Loucy (cell line): ENCODE measurements at regions not wholly inside any gene's neighbourhood (a gene's known extent, or its start where the extent isn't known, plus 50 kb on each side); places are given as distances from the start of the nearest gene placed in this dataset.

Source experiments
- H2AFZ ChIP-seq: fragments of 200-600 bp; sonication (generic); 2 replicates; pipeline ENCODE4 v1.6.0; 2016; ENCODE audit warnings: antibody characterized with exemption, mild to moderate bottlenecking, low read length, moderate library complexity
- H3F3A ChIP-seq: fragments of 200-600 bp; 2 replicates; pipeline ENCODE4 v1.6.0; 2016; ENCODE audit warnings: antibody characterized with exemption, low read depth, mild to moderate bottlenecking
- H3K27me3 ChIP-seq: fragments of 200-600 bp; sonication (generic); 2 replicates; pipeline ENCODE4 v1.6.1; 2014; ENCODE audit warnings: low read length, mild to moderate bottlenecking; ENCODE audit not compliant: insufficient read depth, poor library complexity, severe bottlenecking
- H3K36me3 ChIP-seq: fragments of 200-600 bp; sonication (generic); 2 replicates; pipeline ENCODE4 v1.6.1; 2016; ENCODE audit warnings: low read length; ENCODE audit not compliant: insufficient read depth
- H3K4me1 ChIP-seq: fragments of 200-600 bp; sonication (generic); 2 replicates; pipeline ENCODE4 v1.5.1; 2014; ENCODE audit warnings: low read length, mild to moderate bottlenecking; ENCODE audit not compliant: insufficient read depth, poor library complexity, severe bottlenecking
- H3K4me2 ChIP-seq: fragments of 200-600 bp; sonication (generic); 2 replicates; pipeline ENCODE4 v1.6.0; 2014; ENCODE audit warnings: antibody characterized with exemption, low read length, low read depth, mild to moderate bottlenecking; ENCODE audit not compliant: poor library complexity, severe bottlenecking
- H3K4me3 ChIP-seq: fragments of 200-600 bp; sonication (generic); 2 replicates; pipeline ENCODE4 v1.5.1; 2014; ENCODE audit warnings: low read length, mild to moderate bottlenecking, mixed read lengths; ENCODE audit not compliant: poor library complexity, severe bottlenecking
- H3K79me2 ChIP-seq: fragments of 200-600 bp; sonication (generic); 2 replicates; pipeline ENCODE4 v1.6.1; 2014; ENCODE audit warnings: low read length; ENCODE audit not compliant: insufficient read depth
- H3K9ac ChIP-seq: fragments of 200-600 bp; sonication (generic); 2 replicates; pipeline ENCODE4 v1.6.0; 2014; ENCODE audit warnings: mild to moderate bottlenecking, low read depth, low read length, moderate library complexity; ENCODE audit not compliant: poor library complexity, severe bottlenecking
- H3K9me2 ChIP-seq: fragments of 200-600 bp; sonication (generic); replicated peaks from 2 replicates; pipeline ENCODE4 v1.6.1; 2016; ENCODE audit warnings: low read depth, low read length, mixed read lengths
- H3K9me3 ChIP-seq: fragments of 200-600 bp; sonication (generic); 2 replicates; pipeline ENCODE4 v1.6.1; 2014; ENCODE audit warnings: mild to moderate bottlenecking, antibody characterized with exemption, low read length, low read depth; ENCODE audit not compliant: insufficient read depth
- H4K20me1 ChIP-seq: fragments of 200-600 bp; sonication (generic); 2 replicates; pipeline ENCODE4 v1.6.0; 2014; ENCODE audit warnings: antibody characterized with exemption, low read length, mild to moderate bottlenecking; ENCODE audit not compliant: insufficient read depth, poor library complexity, severe bottlenecking
- EZH2phosphoT487 ChIP-seq: fragments of 200-600 bp; IDR thresholded peaks from 2 replicates; pipeline ENCODE4 v1.6.1; 2018; ENCODE audit warnings: antibody characterized with exemption, mild to moderate bottlenecking, moderate library complexity, borderline replicate concordance
- TF ChIP-seq, protein P1 (sequence below): fragments of 200-600 bp; sonication (generic); conservative IDR thresholded peaks from 2 replicates; pipeline ENCODE4 v1.5.1; 2014; ENCODE audit warnings: mild to moderate bottlenecking, antibody characterized with exemption, low read length

DNA sequence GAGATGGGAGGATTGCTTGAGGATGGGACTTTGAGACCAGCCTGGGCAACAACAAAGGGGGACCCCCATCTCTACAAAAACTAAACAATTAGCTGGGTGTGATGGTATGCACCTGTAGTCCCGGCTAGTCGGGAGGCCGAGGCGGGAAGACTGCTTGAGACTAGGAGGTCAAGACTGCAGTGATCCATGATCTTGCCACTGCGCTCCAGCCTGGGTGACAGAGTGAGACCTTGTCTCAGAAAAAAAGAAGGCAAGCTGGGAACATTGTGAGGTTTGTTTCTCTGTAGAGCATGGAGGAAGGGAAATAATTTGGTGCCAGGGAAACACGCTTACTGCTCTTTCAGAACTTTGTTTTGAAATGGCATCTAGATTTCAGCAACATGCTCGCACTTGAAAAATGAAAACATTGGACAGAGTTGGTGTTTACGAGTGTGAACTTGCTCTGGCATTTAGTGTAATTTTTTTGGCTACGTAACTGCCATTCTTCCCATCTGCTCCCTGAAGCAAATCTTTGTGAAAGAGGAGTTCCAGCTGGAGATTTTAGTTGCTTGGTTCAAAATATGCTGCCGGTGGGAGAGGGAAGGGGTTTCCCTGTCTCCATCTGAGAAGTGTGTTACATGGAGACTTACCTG lies 125.6 kb upstream of the DLX2 start:
- H4K20me1 ChIP-seq: no peaks in the 10 kb centered on the region
- H2AFZ ChIP-seq: no peak overlapping the region
- H3K79me2 ChIP-seq: no peaks in the 10 kb centered on the region
- peaks cover 37% of the 10 kb centered on the region for H3K4me1 ChIP-seq
- TF ChIP-seq, protein P1, sequence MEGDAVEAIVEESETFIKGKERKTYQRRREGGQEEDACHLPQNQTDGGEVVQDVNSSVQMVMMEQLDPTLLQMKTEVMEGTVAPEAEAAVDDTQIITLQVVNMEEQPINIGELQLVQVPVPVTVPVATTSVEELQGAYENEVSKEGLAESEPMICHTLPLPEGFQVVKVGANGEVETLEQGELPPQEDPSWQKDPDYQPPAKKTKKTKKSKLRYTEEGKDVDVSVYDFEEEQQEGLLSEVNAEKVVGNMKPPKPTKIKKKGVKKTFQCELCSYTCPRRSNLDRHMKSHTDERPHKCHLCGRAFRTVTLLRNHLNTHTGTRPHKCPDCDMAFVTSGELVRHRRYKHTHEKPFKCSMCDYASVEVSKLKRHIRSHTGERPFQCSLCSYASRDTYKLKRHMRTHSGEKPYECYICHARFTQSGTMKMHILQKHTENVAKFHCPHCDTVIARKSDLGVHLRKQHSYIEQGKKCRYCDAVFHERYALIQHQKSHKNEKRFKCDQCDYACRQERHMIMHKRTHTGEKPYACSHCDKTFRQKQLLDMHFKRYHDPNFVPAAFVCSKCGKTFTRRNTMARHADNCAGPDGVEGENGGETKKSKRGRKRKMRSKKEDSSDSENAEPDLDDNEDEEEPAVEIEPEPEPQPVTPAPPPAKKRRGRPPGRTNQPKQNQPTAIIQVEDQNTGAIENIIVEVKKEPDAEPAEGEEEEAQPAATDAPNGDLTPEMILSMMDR: no peak
- TF ChIP-seq EZH2phosphoT487: no peak
- H3K9me3 ChIP-seq: no peaks in the 10 kb centered on the region
- H3K9me2 ChIP-seq: no peaks in the 10 kb centered on the region
- H3F3A ChIP-seq: no peaks in the 10 kb centered on the region
- H3K36me3 ChIP-seq: no peaks in the 10 kb centered on the region
- no peaks in the 10 kb centered on the region for H3K27me3 ChIP-seq
- no peak overlapping the region for H3K9ac ChIP-seq
- H3K4me2 ChIP-seq: peak overlapping the region; percentile 57
- no peak overlapping the region for H3K4me3 ChIP-seq

DNA sequence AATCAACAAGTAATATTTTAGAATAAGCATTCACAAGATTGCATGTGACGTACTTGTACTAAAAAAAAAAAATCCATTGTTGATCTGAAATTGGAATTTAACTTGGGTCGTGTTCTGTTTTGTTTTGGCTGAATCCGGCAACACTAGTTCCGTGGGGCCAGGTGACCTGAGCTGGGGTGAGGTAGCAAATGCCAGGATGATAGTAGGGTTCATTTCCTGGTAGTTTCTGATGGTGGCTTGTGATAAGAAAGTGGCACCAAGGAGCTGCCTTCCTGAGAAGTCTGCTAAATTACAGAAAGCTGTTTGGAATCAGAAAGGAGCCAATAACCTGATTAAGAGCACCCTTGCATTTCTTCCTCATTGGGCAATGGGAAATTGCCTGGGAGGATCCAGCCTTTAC lies 126.4 kb upstream of the DLX2 start:
- Histone ChIP-seq H3K4me1 (peaks cover 37% of the 10 kb centered on the region), H3F3A (no peaks in the 10 kb centered on the region), H3K9me2 (no peaks in the 10 kb centered on the region), H3K9ac (no peak overlapping the region), H4K20me1 (no peaks in the 10 kb centered on the region), H3K36me3 (no peaks in the 10 kb centered on the region), H3K4me2 (peak overlapping the region; percentile 57), H3K79me2 (no peaks in the 10 kb centered on the region), H3K4me3 (no peak overlapping the region), H3K27me3 (no peaks in the 10 kb centered on the region), H2AFZ (no peak overlapping the region), H3K9me3 (no peaks in the 10 kb centered on the region)
- no peak for TF ChIP-seq EZH2phosphoT487
- TF ChIP-seq, protein P1: no peak

DNA sequence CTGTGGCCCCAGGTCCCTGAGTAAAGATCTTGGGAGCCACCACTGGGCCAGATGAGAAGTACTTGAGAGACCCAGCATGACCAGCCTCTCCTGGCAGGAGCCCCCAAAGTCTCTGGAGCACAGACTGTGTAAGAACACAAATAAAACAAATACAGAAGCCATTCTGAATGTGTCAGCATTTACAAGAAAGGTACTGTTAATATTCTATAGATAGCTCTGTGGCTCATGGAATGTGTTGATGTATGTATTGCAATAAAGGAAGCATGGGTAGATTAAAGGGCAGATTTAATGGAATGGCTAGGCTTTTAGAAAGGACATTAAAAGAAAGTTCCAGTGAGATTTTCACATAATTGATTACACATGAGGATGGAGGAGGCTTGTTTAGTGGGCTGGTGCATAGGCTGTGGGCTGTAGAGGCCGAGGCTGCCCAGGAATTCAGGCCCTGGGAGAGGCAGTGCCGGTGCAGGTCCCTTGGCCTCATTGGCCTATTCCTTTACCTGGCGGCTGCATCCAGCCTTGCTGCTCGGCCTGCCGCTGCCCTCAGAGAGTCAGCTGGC lies 127.7 kb upstream of the DLX2 start:
- TF ChIP-seq, protein P1: no peak
- TF ChIP-seq EZH2phosphoT487: no peak
- Histone ChIP-seq H3F3A (no peaks in the 10 kb centered on the region), H3K4me3 (no peak overlapping the region), H4K20me1 (no peaks in the 10 kb centered on the region), H3K27me3 (no peaks in the 10 kb centered on the region), H3K9me3 (no peaks in the 10 kb centered on the region), H3K4me2 (no peak overlapping the region), H3K4me1 (peaks cover 48% of the 10 kb centered on the region), H2AFZ (no peak overlapping the region), H3K36me3 (no peaks in the 10 kb centered on the region), H3K9ac (no peak overlapping the region), H3K9me2 (no peaks in the 10 kb centered on the region), H3K79me2 (no peaks in the 10 kb centered on the region)
